AG08396 (cell line): ENCODE measurements at regions not wholly inside any gene's neighbourhood (a gene's known extent, or its start where the extent isn't known, plus 50 kb on each side); places are given as distances from the start of the nearest gene placed in this dataset.
"Not testable (repeated sequence)": the region's sequence is repeated elsewhere in the genome, so short reads cannot be mapped to it uniquely, and the experiment has no call there.

Experiments used
- DNase-seq: peaks from one replicate; pipeline ENCODE4 v3.0.0; 2012; ENCODE audit warnings: low spot score, mixed read lengths

DNA sequence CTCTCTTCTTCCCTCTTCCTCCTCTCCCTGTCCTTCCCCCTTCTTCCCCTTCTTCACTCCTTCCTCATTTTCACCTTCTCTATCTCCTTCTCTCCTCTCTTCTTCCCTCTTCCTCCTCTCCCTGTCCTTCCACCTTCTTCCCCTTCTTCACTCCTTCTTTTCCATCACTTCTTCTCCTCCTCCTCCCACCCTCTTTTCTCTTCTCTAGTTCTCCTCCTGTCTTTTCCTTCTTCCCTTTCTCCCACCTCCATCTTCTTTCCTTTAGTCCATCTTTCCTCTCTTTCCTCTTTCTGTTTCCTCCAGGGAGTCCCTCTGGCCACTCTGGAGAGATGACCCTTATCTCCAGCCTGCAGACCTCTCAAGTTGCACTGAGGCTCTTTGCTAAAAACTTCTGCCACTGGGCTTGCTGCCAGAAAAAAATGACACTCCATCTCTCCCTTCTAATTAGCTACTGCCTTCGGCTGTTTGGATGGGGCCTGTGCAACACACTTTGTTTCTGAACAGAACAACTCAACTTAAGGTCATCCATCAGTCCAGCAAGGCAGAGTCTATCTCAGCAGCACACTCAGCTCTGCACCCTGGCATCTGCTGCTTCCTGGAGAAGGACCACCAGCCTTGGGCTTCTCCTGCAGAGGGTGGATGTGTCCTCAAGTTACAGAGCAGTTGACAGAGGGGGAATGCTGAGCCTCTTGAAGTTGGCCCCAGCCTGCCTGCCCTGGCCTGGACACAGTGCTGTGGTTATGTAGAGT lies 538.8 kb downstream of the MATN1 start:
- DNase-seq: no peak

DNA sequence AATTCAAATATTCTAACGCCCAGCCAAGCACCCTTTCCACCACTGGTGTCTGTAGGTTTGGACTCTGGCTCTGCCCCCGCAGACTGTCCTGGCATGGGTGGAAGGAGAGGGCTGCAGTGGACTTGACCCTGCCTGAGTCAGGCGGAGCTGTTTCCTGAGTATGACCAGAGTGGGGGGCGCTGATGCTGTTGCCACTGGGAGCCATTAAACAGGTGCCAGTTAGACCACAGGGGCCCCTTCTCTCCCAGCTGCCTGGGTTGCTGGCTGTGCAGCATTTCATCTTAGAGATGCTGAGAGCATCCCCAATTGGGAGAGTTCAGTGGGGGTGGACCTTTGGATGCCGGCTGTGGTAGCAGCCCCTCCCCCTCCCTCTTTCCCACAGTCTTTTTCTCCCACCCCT lies 539.5 kb downstream of the MATN1 start:
- DNase-seq: no peak

DNA sequence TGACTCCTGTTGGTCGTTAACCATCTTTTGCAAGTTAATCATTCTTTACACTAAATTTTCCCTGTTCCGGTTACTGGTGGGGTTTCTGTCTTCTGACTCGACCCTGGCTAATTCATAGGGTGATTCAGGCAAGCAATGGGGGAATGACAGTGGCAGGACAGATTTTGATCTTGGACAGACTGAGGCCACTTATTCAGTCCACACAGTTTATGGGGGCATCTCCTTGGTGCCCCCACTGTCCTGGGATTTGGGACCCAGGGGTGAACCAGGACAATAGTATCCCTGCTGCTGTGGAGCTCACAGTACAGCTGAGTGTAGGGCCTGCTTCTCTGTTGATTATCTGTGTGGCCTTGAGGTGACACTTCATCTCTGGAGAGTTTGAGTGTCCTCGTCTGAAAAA lies 540.4 kb downstream of the MATN1 start:
- DNase-seq: no peak

DNA sequence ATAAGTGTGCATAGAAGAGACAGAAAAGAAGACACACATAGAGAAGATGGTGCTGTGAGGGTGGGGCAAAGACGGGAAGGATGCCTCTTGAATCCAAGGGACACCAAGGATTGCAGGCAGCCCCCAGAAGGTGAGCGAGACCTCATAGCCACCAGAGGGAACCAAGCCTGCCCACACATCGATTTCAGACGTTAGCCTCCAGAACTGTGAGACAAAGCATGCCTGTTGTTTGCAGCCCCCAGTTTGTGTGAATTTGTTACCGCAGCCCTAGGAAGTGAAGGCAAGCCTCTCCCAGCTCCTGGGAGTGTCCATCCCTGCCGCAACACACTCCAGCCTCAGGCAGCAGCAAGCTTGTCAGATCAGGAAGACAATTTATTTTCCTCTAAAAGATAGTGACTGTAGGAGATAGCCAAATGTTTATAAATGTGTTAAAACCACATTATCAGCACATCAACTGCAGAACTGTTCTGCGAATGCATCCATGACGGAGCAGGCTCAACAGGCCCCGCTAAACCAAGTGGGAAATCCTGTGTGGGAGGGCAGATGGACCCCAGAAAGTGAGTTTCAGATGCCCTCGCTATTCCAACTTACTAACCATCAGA lies 543.3 kb downstream of the MATN1 start:
- no peak for DNase-seq

DNA sequence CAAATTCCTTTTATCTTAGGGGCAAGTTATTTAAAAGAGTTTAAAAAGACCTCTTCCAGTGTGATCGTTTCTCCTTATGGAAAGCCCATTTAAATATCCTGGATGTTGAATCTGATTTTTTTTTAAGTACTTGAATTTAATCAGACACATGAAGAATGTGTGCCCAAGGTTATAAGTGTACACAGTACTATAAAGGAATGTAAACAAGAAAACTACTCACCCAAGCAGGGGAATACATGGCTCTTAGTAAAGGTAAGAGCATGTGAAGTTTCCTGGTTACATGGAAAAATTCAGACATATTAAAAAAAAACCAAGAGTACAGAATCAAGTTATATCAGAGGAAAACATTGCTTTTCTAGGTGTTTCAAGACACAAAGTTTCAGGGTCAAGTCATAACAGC lies 546.9 kb downstream of the MATN1 start:
- no peak for DNase-seq

DNA sequence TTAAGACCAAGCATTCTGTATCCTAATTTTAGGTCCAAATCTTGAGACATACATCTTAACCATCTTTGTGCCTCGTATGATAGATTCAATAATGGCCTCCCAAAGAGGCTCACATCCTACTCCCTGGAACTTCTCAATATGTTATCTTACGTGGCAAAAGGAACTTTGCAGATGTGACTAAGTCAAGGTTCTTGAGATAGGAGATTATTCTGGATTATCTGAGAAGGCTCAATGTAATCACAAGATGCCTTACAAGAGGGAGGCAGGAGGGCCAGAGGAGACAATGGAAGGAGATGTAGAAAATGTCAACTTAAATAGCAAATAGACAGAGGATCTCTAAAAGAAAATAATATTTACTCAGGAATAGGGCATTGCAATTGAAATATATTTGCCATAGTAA lies 548.9 kb downstream of the MATN1 start:
- no peak for DNase-seq

DNA sequence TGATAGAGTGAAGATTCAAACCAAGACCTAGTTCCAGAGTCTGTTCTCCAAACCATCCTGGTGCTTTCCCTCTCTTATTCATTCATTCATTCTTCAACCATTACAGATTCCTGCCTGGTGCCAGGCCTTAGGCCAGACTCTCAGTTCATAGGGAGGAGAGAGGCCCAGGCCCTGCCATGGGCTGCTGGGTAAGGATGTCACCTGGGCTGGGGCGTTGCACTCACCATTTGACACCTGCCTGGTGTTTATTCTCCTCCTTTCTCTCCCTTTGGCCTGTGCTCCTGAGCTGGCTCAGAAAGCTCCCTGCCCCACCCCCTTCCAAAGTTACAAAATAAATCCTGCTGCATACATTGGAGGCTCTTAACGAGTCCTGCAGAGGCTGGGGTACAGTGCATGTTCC lies 549.8 kb downstream of the MATN1 start:
- no peak for DNase-seq

DNA sequence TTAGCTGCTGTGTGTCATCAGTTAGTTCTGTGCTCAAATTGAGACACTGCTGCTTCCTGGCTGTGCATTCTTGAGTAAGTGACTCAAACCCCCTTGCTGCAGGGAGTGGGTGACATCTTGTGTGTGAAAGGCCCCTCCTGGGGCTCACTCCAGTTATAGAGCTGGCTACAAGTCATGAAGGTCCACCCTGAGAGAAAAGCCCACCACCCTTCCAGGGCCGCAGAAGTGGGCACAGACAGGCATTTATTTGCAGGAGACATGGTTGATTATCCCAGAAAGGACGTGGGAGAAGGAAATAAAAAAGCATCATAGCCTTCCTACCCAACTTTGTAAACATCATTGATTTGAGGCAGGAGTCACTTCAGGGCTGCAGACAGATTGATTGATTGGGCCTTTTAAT lies 550.6 kb downstream of the MATN1 start:
- no peak for DNase-seq

DNA sequence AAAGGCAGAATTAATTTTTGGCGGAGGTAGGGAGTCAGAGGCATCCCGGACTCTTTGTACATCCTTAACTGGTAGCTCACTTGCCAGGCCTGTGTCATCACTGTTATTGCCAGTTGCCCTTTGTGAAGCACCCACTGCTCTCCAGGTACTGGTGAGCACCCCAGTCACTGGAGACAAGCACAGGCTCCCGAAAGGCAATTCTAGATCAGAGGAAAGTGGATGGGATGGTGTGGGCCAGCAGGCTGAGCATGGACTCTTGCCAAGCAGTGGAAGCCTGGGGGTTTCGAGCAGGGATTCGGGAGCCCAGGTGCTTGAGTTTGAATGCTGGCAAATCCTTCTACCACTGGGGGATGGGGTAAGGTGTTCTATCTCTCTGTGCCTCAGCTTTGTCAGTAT lies 551.1 kb downstream of the MATN1 start:
- no peak for DNase-seq

DNA sequence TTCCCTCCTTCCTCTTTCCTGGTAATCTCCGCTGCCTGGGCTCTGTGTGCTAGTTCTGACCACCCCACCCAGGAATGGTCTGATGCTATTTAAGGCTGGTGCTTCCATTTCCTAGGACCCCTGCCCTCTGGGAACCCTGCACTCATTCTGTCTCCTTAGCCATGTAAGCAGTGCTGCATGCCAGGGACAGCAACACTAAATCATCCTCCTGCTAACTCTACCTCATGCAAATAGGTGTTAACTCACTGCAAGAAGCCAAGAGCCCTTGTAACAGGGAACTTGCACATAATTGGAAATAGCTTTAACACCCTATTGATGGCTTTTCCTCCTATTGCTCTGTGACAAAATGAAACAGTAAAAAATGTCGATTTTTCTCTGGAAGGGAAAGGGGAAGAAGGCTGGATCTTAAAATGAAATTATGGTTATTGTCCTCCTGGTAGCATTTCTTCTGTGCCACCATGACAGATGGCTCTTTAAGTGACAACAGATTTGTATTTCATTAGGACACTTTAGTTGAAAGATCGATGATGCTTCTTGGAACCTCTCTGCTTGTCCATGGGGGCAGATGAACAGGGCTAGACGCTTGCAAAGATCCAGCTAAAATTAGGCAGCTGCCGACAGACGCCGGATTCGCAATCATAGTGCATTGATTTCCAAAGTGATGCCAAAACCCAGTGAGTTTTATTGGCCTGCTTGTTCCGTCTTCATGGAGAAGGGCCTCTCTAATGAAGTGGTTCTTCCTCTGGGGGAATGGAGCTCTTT lies 551.7 kb downstream of the MATN1 start:
- no peak for DNase-seq

DNA sequence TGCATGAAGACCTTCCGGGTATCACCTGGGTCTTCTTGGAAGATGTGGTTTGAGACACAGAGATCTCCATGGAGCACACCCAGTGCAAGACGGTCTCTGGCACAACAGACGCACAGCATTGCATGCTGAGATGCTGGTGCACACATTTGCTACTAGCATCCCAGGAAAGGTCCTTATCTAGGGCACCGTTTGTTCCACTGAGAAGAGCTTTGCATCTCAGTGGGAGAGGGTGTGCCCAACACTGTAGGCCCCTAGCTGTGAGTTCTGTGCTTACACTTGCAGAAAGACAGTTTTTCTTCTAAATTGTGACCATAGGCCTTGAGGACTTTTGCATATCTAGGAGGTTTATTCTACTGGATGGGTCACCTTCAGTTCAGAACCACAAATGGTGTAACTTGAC lies 554.1 kb downstream of the MATN1 start:
- no peak for DNase-seq

DNA sequence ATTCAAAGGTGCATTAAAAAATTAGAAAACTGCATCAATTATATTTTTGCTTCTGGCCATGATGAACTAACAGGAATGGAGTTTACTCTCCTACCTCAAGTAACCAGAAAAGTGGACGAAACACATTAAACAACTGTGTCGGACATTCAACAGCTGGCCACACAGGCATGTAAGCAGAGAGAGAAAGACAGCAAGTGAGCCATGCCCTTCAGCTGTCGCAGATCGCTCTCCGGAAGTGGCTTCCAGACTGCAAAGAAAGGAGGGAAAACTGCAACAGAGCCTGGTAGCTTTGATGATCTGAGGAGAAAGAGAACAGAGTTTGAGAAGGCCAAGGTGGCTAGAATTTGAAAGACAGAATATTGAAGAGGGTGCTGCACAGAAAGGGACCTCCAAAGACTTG lies 557.2 kb downstream of the MATN1 start:
- DNase-seq: no peak

DNA sequence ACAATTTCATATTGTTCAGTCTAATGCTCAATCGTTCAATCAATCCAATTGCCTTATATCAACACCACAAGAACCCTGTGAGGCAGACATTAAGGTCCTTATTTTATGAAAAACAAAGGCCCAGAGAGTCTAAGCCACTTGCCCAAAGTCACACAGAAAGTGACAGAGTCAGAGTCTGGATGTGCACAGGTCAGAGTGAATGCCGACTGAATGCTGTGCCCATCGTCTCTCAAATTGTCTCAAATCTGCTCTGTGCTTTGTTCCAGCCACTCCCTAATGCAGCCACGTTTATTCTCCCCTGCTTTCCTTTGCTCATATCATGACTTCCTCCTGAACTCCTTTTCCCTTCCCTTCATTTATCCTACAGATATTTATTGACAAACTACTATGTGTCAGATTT lies 558.3 kb downstream of the MATN1 start:
- no peak for DNase-seq

DNA sequence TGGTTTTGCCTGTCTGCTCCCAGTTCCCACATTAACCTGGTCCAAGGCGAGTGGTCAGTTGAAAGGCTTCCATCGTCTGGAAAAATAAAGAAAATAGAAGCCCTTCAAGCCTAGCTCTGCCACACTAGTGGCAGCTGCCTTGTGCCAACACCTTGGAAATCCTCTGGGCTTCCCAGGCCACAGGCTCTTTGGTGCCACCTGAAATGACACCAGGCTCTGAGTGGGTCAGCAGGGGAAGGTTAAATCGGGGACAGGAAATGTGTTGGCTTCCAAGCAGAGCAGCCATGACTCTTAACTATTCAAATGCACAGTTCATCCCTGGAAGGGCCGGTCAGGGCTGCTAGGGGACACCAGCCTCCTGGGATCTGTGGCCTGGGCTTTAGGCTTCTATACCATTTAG lies 558.7 kb downstream of the MATN1 start:
- no peak for DNase-seq

DNA sequence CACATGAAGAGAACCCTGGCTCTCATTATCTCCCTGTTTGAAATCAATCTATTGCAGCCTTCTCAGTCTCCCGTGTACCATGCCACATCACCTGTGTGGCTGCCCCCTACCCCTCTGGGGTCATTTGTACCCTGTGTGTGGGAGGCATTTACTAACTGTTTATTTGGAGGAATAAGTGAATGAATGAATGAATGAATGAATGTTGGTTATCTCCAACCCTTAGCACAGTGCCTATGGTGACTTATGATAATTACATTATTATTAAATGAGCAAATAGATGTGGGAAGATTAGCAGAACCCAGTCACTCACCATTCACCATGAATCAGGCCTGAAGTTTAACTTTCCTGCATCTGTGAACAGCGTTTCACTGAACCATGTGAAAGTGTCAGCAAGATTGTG lies 560.8 kb downstream of the MATN1 start:
- no peak for DNase-seq

DNA sequence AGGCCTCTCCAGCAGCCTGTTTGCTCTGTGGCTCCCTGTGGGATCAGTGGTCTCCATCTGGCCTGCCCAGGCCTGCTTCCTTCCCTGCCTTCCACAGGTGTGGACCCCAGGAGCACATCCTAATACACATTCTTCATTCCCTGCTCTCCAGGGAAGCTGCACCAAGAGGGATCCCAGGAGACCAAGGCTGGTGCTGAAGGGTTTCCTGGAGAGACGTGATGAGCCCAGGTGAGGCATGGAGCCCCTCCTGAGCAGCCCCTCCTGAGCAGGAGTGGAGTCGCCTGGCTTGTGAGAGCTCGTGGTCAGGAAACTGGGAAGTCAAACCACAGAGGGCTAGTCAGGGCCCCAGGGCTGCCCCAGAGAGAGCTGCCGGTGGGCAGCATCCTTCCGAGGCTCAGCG lies 561.4 kb downstream of the MATN1 start:
- DNase-seq: no peak

DNA sequence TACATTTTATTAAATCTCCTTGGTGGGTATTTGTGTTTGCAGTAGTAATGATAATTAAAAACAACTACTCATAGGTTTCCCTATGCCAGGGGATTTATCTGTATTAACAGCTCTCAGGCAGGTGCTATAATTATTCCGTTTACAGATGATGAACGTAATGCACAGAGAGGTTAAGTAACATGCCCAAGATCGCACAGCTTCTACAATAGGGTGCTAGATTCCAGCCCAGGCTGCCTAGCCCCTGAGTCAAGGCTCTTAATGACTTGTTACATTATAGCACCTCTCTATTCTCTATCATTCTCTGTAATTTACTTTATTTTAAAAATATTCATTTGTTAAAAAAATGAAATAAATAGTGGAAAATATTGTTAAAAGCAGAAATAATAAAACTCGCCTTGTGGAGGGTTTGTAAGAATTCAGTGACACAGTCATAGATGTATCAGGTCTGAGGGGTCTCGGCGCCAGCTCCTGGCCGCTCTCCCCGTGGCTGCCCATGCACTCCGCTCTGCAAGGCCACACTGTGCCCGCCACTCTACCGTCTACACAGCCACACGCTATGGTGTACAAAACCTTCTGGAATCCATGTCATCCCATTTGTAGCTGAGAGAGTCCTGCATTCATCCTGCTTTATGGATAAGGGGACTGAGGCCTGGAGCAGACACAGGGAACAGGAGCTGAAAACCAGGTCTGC lies 562.2 kb downstream of the MATN1 start:
- no peak for DNase-seq

DNA sequence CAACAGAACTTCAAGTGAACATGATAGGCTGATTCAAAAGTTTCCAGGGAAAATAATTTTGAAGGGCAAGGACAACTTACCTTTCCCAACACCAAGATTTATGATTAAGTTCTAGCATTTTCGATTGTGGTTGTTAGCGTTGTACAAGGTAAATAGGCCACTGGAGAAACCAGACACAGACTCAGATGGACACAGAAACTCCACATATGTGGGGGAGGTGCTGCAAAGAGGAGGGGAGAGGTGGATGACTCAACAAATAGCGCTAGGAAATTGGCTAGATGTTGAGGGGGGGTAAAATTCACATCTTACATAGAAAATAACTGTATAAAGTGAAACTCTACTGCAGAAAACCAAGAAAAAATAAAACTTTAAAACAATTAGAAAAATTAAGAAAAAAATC lies 564.4 kb downstream of the MATN1 start:
- DNase-seq: no peak

DNA sequence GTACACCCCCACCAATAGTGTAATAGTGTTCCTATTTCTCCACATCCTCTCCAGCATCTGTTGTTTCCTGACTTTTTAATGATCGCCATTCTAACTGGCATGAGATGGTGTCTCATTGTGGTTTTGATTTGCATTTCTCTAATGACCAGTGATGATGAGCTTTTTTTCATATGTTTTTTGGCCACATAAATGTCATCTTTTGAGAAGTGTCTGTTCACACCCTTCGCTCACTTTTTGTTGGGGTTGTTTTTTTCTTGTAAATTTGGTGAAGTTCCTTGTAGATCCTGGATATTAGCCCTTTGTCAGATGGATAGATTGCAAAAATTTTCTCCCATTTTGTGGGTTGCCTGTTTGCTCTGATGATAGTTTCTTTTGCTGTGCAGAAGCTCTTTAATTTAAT lies 567.7 kb downstream of the MATN1 start:
- DNase-seq: not testable (repeated sequence)

DNA sequence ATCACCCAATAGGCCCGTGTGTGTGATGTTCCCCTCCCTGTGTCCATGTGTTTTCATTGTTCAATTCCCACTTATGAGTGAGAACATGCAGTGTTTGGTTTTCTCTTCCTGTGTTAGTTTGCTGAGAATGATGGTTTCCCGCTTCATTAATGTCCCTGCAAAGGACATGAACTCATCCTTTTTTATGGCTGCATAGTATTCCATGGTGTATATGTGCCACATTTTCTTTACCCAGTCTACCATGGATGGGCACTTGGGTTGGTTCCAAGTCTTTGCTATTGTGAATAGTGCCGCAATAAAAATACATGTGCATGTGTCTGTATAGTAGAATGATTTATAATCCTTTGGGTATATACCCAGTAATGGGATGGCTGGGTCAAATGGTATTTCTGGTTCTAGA lies 568.1 kb downstream of the MATN1 start:
- DNase-seq: not testable (repeated sequence)

DNA sequence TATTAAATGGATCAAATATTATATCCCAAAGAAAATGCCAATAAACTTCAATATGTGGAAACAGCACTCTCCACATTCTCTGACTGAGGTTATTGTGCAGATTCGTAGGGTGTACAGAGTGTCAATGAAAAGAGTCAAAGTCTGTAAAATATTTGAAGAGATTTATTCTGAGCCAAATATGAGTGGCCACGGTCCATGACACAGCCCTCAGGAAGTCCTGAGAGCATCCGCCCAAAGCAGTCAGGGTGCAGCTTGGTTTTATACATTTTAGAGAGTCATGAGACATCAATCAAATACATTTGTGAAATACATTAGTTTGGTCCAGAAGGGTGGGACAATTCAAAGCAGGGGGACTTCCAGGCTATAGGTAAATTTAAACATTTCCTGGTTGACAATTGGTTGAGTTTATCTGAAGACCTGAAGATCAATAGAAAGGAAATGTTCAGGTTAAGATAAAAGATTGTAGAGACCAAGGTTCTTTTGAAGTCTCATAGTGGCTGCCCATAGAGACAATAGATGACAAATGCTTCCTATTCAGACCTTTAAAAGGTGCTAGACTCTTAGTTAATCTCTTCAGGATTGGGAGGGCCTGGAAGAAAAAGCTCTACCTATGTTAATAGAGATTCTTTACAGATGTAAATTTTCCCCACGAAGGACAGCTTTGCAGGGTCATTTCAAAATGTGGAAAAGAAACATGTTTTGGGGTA lies 569.5 kb downstream of the MATN1 start:
- no peak for DNase-seq

DNA sequence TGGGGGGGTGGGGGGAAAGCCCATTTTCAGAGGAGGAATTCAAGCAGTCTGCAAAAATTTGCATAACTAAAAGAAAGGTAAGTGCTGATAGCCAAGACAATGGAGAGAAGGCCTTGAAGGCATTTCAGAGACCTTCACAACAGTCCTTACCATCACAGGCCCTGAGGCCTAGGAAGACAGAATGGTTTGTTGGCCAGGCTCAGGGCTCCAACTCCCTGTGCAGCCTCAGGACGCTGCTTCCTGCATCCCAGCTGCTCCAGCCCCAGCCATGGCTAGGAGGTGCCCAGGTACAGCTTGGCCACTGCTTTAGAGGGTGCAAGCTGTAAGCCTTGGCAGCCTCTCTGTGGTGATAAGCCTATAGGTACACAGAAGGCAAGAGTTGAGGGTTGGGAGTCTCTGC lies 571.6 kb downstream of the MATN1 start:
- no peak for DNase-seq
